Head of caudate nucleus (tissue), 42 donors: ENCODE measurements at regions not wholly inside any gene's neighbourhood (a gene's known extent, or its start where the extent isn't known, plus 50 kb on each side); places are given as distances from the start of the nearest gene placed in this dataset.
A peak's percentile ranks its signal among the peaks of the same experiment; 100 is the strongest.
"Not testable (repeated sequence)": the region's sequence is repeated elsewhere in the genome, so short reads cannot be mapped to it uniquely, and the experiment has no call there.

Experiments
- DNase-seq, 42 donors: peaks; one replicate each; pipeline versions ENCODE4 v3.0.0 to v3.0.0-alpha.2; 2020 to 2021; ENCODE audit warnings: mixed read lengths in 7 of 42
- intact Hi-C: fragments of 100-400 bp; cut with DNase I; formaldehyde crosslinking; loops from one replicate; pipeline ENCODE4 v1.15.0; 2022

DNA sequence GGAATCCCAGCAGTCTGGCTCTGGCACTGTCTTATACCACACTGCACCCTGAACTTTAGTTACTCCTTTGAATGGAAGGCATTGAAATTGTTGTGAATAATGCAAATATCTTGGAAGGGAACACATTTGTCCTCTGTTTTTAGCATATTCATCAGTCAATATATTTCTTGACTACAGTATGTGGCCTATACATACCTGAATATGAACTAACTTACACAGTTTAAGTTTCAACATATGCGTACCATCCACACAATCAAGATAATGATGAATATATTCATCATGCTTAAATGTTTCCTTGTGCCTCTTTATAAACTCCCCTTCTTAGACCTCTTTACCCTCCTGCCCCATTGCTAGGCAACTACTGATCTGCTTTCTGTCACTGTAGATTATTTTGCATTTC is 145.7 kb upstream of the ESX1 start:
- intact Hi-C loops = no loop called here
- no peak for DNase-seq

GRCh38 chrX:104392350-104392749 is 137.6 kb upstream of the ESX1 start:
- intact Hi-C loops = no loop called here
- no peak for DNase-seq

DNA sequence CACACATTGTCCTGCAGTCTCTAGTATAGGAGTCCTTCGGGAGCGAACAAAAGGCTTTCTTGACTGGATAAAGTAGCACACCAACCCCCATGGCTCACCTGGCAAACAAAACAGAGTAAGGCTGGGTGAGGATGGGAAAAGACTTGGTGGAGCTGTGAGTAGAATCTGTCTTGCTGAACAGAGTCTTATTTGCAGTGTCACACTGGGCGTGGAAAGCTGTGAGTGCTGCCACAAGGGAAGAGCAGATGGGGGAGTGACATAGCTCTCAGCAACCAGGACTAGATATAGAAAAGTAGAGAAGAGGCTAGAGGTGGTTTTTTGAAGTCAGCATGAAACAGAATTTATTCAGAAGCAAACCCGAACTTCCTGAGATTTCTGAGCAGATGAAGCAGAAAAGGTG is 137.2 kb upstream of the ESX1 start:
- no peak for DNase-seq
- intact Hi-C loops = no loop called here

- intact Hi-C loops = no loop called here
- no peak for DNase-seq
Measured at GRCh38 chrX:104376937-104377336, 122.2 kb upstream of the ESX1 start.

DNA sequence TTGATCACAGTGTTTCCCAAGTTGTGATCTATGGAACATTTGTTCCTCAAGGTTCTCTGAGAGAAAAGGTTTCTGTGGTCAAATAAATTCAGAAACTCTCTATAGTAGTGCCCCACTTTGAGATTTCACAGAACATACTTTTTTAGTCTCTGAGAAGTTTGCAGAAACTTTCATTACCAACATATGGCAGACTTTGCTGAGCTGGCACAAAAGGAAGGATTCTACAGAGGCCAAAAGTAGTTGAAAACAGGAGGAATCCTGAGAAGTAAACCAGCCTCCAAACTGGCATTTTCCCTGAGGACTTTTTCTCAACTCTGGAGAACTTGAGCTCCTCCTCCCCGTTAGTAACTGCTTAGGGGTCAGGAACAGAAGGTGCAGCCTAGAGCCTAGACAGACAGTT is 117.8 kb upstream of the ESX1 start:
- no peak for DNase-seq
- intact Hi-C loops = no loop called here

DNA sequence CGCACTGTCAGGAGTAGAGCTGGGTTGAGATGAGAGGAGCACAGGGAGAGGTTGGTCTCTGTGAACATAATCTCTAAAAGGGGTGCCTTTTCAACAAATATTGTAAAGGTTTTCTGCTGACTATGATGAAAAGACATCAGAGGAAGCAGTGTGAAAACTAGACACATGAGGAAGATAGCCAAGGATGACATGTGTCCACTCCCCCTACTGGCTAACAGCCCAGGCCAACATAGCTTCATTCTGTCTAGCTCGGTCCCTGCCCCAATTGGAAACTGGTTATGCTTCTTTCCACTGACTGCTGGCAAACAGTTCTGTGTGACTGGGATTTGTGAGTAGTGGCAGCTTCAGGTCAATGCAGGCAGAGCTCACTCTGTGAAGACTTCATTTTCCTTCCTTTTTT is 115.4 kb upstream of the ESX1 start:
- peak in 6 of 42 donors; percentile 6 to 38 (median 16) for DNase-seq
- intact Hi-C loops = no loop called here

DNA sequence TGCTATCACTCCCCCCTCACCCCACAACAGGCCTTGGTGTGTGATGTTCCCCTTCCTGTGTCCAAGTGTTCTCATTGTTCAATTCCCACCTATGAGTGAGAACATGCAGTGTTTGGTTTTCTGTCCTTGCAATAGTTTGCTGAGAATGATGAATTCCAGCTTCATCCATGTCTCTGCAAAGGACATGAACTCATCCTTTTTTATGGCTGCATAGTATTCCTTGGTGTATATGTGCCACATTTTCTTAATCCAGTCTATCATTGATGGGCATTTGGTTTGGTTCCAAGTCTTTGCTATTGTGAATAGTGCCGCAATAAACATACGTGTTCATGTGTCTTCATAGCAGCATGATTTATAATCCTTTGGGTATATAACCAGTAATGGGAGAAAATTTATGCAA is 106.0 kb upstream of the ESX1 start:
- intact Hi-C loops, DNase-seq: not testable (repeated sequence)

DNA sequence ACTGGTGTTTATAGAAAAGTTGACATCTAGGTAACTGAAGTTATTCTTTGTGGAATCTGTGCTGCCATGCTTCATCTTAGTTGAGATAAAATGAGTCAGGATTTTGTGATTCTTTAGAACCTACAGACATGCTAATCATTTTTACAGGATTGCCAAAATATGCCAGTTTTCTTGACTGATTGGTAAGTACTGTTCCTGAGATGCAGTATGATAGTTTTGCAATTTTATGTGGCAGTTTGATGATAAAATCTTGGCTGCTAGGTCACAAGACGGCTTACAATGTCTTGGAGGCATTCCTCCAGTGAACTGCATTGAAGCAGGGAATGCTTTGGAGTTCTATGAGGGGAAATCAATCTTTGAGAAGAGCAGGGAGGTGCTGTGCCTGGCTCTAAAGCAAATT is 104.4 kb upstream of the ESX1 start:
- peak in 2 of 42 donors; percentile 6 to 8 for DNase-seq
- intact Hi-C loops = no loop called here

GRCh38 chrX:104351173-104351769 is 96.5 kb upstream of the ESX1 start:
- peak in 9 of 42 donors; percentile 4 to 50 (median 14) for DNase-seq
- intact Hi-C loops = no loop called here

DNA sequence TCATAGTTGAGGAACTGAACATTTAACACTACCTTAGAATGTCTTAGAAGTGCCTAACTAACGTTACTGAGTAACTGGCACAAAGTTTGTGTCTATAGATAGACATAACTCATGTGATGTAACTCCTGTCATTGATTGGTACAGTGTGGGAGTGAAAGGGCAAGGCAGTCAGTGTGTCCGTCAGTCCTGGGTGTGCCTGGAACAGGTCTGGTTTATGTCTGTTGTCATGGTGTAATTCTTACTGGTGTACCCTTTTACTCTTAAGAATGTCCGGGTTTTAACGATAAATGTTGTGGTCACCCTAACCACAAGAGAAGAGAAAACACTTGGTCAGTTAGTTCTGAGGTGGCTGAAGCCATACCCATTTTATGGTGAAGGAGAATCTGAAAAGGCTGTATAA is 93.1 kb upstream of the ESX1 start:
- intact Hi-C loops = no loop called here
- DNase-seq = no peak

DNA sequence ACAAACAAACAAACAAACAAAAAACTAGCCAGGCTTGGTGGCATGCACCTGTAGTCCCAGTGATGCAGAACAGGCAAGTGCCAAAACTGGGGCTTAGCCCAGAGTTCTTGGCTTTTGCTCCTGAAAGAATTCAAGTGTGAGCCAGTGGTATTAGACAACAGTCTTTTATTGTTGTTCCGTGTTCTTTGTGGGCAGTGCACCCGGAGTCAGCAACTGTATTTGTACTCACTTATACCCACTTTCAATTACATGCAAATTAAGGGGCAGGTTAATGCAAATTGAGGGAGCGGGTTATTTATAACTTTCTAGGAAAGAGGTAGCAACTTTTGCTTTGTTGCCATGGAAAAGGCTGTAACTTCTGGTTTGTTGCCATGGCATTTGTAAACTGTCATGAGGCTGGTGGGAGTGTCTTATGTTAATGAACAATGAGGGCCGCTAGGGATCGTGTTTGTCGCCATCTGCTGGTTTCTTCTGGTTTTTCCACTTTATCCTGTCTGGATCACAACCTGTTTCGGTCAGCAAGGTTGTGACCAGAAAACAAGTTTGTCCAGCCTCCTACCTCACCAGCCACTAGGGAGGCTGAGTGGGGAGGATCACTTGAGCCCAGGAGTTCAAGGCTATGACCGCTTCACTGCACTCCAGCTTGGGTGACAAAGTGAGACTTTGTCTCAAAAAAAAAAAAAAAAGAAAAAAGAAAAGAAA is 88.8 kb upstream of the ESX1 start:
- intact Hi-C loops = no loop called here
- peak in 23 of 42 donors; percentile 2 to 49 (median 23) for DNase-seq

DNA sequence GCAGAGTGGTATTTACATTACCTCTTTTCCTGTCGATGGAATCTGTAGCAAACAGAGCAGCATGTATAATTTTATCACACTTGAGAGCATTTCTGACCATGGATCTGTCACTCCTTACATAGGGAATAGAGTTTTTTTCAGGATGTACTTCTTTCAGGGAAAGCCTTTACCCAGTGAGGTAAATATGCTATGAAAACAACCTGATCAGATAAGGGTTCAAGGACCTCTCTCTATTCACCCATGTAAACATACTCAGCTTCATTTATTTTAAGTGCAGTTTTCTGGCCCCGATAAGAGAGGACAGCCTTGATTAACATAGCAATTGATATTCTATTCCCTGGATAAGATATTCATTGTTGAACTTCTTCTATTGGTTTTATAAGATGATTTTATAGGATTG is 87.3 kb upstream of the ESX1 start:
- DNase-seq = no peak
- intact Hi-C loops = no loop called here

GRCh38 chrX:104335756-104336155 is 81.0 kb upstream of the ESX1 start:
- DNase-seq = no peak

GRCh38 chrX:104334971-104335370 is 80.2 kb upstream of the ESX1 start:
- DNase-seq = no peak
- intact Hi-C loops = no loop called here

More at GRCh38 chrX:104335756-104336155, 81.0 kb upstream of the ESX1 start:
- intact Hi-C loops = no loop called here

- no peak for DNase-seq
- intact Hi-C loops = no loop called here
Measured at GRCh38 chrX:104330966-104331365, 76.2 kb upstream of the ESX1 start.

GRCh38 chrX:104329731-104330130 is 75.0 kb upstream of the ESX1 start:
- intact Hi-C loops = no loop called here
- no peak for DNase-seq

- DNase-seq = no peak
- intact Hi-C loops = no loop called here
Measured at GRCh38 chrX:104325213-104325585, 70.5 kb upstream of the ESX1 start.

DNA sequence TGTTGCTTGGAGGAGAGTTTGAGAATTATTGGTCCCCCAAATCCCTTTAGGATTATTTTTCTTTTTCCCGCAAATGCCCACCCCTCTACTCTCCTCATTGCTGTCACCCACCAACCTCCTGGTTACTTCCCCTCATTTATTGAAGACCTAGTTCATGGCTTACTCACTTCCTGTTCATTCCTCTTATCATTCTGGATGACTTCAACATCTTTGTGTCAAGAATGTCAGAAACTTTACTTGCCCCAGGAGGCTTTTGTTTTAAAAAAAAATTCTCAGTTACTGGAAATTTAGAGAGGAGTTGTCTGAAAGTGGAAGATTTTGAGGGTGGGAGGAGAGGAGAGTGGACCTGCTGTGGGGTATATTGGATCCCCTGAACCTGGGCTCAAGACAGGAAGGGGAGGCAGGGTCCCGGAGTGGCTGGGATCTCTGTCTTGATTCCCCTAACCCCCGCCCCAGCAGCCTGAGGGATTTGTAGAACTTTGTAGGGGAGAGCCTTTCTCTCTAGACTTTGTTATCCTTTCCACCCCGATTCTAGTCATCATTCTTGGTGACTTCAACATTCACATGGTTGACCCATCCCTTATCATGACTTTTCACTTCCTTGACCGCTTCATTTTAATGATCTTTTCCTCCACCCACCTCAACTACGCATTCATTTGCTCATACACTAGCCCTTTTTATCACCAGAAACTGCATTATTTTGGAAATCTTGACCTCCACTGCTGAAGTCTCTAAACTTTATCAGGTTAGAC is 69.9 kb upstream of the ESX1 start:
- no peak for DNase-seq

GRCh38 chrX:104319346-104319745 is 64.6 kb upstream of the ESX1 start:
- DNase-seq = no peak
- intact Hi-C loops = no loop called here

More for the DNA sequence above, 69.9 kb upstream of the ESX1 start:
- intact Hi-C loops = no loop called here

DNA sequence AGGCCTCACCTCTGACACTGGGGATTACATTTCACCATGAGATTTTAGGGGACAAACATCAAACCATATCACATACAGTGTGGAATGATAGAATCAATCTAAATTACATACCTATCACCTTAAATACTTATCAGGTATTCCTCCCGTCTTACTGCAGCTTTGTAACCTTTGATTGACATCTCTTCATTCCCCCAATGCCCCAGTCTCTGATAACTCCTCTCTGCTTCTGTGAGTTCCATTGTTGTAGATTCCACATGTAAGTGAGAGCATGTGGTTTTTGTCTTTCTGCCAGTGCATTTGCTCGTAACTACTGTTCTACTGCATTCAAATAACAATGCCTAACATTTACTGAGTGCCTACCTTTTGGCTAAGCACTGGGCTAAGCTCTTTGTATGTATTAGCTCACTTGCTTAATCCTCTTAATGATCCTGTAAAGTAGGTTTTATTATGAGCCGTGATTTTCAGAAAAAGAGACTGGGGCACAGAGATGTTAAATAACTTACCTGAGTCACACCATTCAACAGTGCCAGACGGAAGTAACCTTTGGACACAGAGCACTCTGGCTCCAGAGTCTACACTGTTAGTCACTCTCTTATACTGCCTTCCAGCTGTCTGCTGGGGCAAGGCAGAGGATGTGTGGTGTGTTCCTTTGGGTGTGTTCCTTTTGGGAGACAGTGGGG is 63.7 kb upstream of the ESX1 start:
- no peak for DNase-seq
- intact Hi-C loops = no loop called here
